Sigmoid colon (tissue), 4 donors: ENCODE measurements at regions not wholly inside any gene's neighbourhood (a gene's known extent, or its start where the extent isn't known, plus 50 kb on each side); places are given as distances from the start of the nearest gene placed in this dataset.

Experiments used
- EP300 ChIP-seq, 4 donors: sonication (generic); formaldehyde crosslinking; IDR thresholded peaks; one replicate each; pipeline ENCODE4 v1.6.1; 2017; ENCODE audit warnings: antibody characterized with exemption in 4 of 4
- POLR2A ChIP-seq, 2 donors: fragments of 450-650 bp; IDR thresholded peaks; one replicate each; pipeline ENCODE4 v1.6.1; 2016; ENCODE audit warnings: antibody characterized with exemption in 2 of 2, mild to moderate bottlenecking in 2 of 2, moderate library complexity in 2 of 2
- POLR2AphosphoS5 ChIP-seq, 4 donors: sonication (generic); formaldehyde crosslinking; IDR thresholded peaks; one replicate each; pipeline ENCODE4 v1.6.1; 2017; ENCODE audit warnings: antibody characterized with exemption in 4 of 4
- TF ChIP-seq, protein P1 (sequence below), 4 experiments: fragments of 450-650 bp in 3 of 4; fragments of 200-600 bp in 1 of 4; IDR thresholded peaks; one replicate each; pipeline ENCODE4 v1.5.1; 2016 to 2019; ENCODE audit warnings: antibody characterized with exemption in 4 of 4, mild to moderate bottlenecking in 3 of 4, moderate library complexity in 2 of 4

DNA sequence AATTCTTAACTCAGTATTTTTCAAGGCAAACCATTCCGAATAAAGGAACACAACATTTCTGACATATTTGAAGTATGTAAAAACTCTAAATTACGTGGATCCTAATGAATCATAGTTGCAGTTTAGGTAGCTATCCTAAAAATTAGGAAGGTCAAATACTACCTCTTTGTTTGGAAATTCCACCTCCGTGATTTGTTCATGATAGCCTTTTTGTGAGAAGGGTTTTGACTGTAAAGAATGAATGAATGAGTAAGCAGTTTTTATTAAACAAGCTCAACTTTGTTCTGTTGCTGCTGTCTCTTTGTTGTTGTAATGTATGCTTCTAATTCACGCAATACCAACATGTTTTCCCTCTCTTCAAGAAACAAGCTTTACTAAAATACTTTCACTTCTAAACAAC lies 840.4 kb downstream of the USP25 start:
- TF ChIP-seq POLR2A (IDR thresholded peaks at IDR 0.05) (no peak), POLR2AphosphoS5 (IDR thresholded peaks at IDR 0.05) (no peak), EP300 (IDR thresholded peaks at IDR 0.05) (no peak)
- TF ChIP-seq, protein P1, sequence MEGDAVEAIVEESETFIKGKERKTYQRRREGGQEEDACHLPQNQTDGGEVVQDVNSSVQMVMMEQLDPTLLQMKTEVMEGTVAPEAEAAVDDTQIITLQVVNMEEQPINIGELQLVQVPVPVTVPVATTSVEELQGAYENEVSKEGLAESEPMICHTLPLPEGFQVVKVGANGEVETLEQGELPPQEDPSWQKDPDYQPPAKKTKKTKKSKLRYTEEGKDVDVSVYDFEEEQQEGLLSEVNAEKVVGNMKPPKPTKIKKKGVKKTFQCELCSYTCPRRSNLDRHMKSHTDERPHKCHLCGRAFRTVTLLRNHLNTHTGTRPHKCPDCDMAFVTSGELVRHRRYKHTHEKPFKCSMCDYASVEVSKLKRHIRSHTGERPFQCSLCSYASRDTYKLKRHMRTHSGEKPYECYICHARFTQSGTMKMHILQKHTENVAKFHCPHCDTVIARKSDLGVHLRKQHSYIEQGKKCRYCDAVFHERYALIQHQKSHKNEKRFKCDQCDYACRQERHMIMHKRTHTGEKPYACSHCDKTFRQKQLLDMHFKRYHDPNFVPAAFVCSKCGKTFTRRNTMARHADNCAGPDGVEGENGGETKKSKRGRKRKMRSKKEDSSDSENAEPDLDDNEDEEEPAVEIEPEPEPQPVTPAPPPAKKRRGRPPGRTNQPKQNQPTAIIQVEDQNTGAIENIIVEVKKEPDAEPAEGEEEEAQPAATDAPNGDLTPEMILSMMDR (IDR thresholded peaks at IDR 0.05) = no peak
